PC-9 (cell line): ENCODE measurements at regions not wholly inside any gene's neighbourhood (a gene's known extent, or its start where the extent isn't known, plus 50 kb on each side); places are given as distances from the start of the nearest gene placed in this dataset.
"Not testable (repeated sequence)": the region's sequence is repeated elsewhere in the genome, so short reads cannot be mapped to it uniquely, and the experiment has no call there.

Source experiments
- BruUV-seq: library from RNA; stranded (reverse); fragments of 400-500 nt; replicated peaks from 2 replicates; lab custom pipeline; 2021; lab: Mats Ljungman, UMichigan
- CTCF ChIA-PET: fragments of 300-600 bp; sonication (Branson Sonifier 250); formaldehyde crosslinking; loops from one replicate; lab custom pipeline; 2022; ENCODE audit warnings: antibody characterized with exemption; lab: Charles Lee
- POLR2A ChIA-PET: fragments of 300-600 bp; sonication (Branson Sonifier 250); formaldehyde crosslinking; loops from one replicate; lab custom pipeline; 2022; ENCODE audit warnings: antibody characterized with exemption; ENCODE audit not compliant: unreplicated experiment; lab: Charles Lee
- DNase-seq, 2 experiments: peaks; one replicate each; pipeline versions ENCODE4 v3.0.0 to v3.0.0-alpha.2; 2015 to 2022; ENCODE audit warnings: mixed read lengths in 1 of 2
- H2AFZ ChIP-seq: fragments of 200-600 bp; sonication (generic); 2 replicates; pipeline ENCODE4 v1.8.1; 2017; ENCODE audit warnings: antibody characterized with exemption
- H3F3A ChIP-seq: fragments of 200-600 bp; sonication (generic); 2 replicates; pipeline ENCODE4 v1.8.1; 2017; ENCODE audit warnings: antibody characterized with exemption, mild to moderate bottlenecking, low read depth; ENCODE audit not compliant: insufficient read depth
- H3K27ac ChIP-seq: fragments of 200-600 bp; sonication (generic); 2 replicates; pipeline ENCODE4 v1.6.1; 2016; ENCODE audit warnings: mixed run types
- H3K27me3 ChIP-seq: fragments of 200-600 bp; sonication (generic); 2 replicates; pipeline ENCODE4 v1.6.1; 2016; ENCODE audit warnings: low read depth, mixed run types; ENCODE audit not compliant: insufficient read depth
- H3K36me3 ChIP-seq: fragments of 200-600 bp; sonication (generic); 2 replicates; pipeline ENCODE4 v1.6.1; 2016; ENCODE audit warnings: low read depth, mixed run types
- H3K4me1 ChIP-seq: fragments of 200-600 bp; sonication (generic); replicated peaks from 2 replicates; pipeline ENCODE4 v1.6.1; 2016; ENCODE audit warnings: mixed run types; ENCODE audit not compliant: insufficient read depth
- H3K4me2 ChIP-seq: fragments of 200-600 bp; sonication (generic); 2 replicates; pipeline ENCODE4 v1.6.1; 2017; ENCODE audit warnings: mixed run types
- H3K4me3 ChIP-seq: fragments of 200-600 bp; sonication (generic); 2 replicates; pipeline ENCODE4 v1.6.1; 2016; ENCODE audit warnings: mixed run types
- H3K79me2 ChIP-seq: fragments of 200-600 bp; sonication (generic); 2 replicates; pipeline ENCODE4 v1.6.1; 2017; ENCODE audit warnings: low read depth, mixed run types
- H3K9me2 ChIP-seq: fragments of 200-600 bp; sonication (generic); 2 replicates; pipeline ENCODE4 v1.8.1; 2017; ENCODE audit warnings: mild to moderate bottlenecking; ENCODE audit not compliant: insufficient read depth
- H3K9me3 ChIP-seq: fragments of 200-600 bp; sonication (generic); 2 replicates; pipeline ENCODE4 v1.8.1; 2016; ENCODE audit warnings: low read depth; ENCODE audit not compliant: insufficient read depth
- H4K20me1 ChIP-seq: fragments of 200-600 bp; sonication (generic); 2 replicates; pipeline ENCODE4 v1.8.1; 2017; ENCODE audit not compliant: insufficient read depth
- EZH2 ChIP-seq: fragments of 200-600 bp; sonication (generic); IDR thresholded peaks from 2 replicates; pipeline ENCODE4 v1.8.0; 2017; ENCODE audit warnings: antibody characterized with exemption, low read depth
- intact Hi-C: fragments of 100-400 bp; cut with micrococcal nuclease; formaldehyde crosslinking; loops from one replicate; pipeline ENCODE4 v1.10.0; 2022; ENCODE audit not compliant: unreplicated experiment
- TF ChIP-seq, protein P1 (sequence below): fragments of 200-600 bp; sonication (generic); conservative IDR thresholded peaks from 2 replicates; pipeline ENCODE4 v1.6.1; 2017; ENCODE audit warnings: mixed run types, antibody characterized with exemption, mild to moderate bottlenecking, moderate library complexity

DNA sequence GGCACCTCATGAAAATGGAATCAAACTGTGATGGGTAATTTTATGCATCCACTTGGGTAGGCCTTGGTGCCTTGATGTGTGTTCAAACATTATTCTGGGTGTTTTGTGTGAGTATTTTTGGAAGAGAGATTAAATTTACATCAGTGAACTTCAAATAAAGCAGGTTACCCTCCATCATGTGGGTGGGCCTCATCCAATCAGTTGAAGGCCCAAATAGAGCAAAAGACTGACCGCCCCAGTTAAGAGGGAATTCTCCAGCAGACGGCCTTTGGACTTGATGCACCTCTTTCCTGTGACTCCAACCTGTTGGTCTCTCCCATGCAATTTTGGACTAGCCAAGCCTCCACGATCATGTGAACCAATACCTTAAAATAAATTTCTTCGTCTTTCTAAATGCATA, 97.7 kb upstream of the DPP6 start:
- no TSS peak for BruUV-seq
- intact Hi-C loops: no loop called here
- H3K9me3 ChIP-seq: no peaks in the 10 kb centered on the region
- H3K4me1 ChIP-seq: no peaks in the 10 kb centered on the region
- H3K9me2 ChIP-seq: no peaks in the 10 kb centered on the region
- H3K4me3 ChIP-seq: no peak overlapping the region
- TF ChIP-seq EZH2: no peak
- TF ChIP-seq, protein P1, sequence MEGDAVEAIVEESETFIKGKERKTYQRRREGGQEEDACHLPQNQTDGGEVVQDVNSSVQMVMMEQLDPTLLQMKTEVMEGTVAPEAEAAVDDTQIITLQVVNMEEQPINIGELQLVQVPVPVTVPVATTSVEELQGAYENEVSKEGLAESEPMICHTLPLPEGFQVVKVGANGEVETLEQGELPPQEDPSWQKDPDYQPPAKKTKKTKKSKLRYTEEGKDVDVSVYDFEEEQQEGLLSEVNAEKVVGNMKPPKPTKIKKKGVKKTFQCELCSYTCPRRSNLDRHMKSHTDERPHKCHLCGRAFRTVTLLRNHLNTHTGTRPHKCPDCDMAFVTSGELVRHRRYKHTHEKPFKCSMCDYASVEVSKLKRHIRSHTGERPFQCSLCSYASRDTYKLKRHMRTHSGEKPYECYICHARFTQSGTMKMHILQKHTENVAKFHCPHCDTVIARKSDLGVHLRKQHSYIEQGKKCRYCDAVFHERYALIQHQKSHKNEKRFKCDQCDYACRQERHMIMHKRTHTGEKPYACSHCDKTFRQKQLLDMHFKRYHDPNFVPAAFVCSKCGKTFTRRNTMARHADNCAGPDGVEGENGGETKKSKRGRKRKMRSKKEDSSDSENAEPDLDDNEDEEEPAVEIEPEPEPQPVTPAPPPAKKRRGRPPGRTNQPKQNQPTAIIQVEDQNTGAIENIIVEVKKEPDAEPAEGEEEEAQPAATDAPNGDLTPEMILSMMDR: no peak
- H3K79me2 ChIP-seq: no peaks in the 10 kb centered on the region
- H3K27ac ChIP-seq: no peak overlapping the region
- DNase-seq: no peak
- H4K20me1 ChIP-seq: no peaks in the 10 kb centered on the region
- H3F3A ChIP-seq: no peaks in the 10 kb centered on the region
- peaks cover 82% of the 10 kb centered on the region for H3K27me3 ChIP-seq
- H3K36me3 ChIP-seq: no peaks in the 10 kb centered on the region
- no peak overlapping the region for H3K4me2 ChIP-seq
- POLR2A ChIA-PET: no interaction called here
- H2AFZ ChIP-seq: no peak overlapping the region
- CTCF ChIA-PET: no interaction called here

DNA sequence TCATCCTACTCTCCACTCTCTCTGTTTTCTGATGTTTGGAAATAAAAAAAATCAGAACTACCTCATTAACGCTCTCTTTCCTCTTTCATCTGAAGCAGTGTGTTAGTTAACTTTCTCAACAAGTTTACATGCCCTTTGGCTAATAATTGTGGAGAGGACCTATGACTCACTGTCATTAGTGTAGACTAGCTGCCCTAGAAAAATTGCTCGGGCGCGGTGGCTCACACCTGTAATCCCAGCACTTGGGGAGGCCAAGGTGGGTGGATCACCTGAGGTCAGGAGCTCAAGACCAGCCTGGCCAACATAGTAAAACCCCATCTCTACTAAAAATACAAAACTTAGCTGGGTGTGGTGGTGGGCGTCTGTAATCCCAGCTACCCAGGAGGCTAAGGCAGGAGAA, 94.5 kb upstream of the DPP6 start:
- H3K4me2 ChIP-seq, intact Hi-C loops, H4K20me1 ChIP-seq, CTCF ChIA-PET, H3K4me3 ChIP-seq, DNase-seq, H3K4me1 ChIP-seq, H3K27ac ChIP-seq, H3K36me3 ChIP-seq, H3F3A ChIP-seq, H3K9me2 ChIP-seq, H3K9me3 ChIP-seq, POLR2A ChIA-PET, H3K79me2 ChIP-seq, H2AFZ ChIP-seq, BruUV-seq: not testable (repeated sequence)
- H3K27me3 ChIP-seq: peaks cover 60% of the 10 kb centered on the region

DNA sequence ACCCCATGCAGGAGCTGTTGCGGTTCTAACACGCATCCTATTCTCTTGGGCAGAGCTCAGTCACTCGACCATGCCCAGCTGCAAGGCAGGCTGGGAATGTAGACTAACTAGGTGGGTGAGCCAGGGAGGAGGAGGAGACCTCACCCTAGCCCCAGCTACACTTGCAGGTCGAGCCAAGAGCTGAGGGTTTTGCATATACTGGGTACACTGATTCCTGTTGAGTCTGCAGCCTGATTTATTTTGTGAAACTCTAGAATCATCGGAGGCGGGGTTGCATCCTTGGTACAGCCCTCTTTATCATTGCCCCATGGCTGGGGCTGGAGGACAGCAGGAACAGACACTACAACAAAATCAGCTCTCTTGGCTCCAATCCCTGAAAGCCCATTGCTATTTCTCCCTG, 93.8 kb upstream of the DPP6 start:
- H4K20me1 ChIP-seq, BruUV-seq, CTCF ChIA-PET: not testable (repeated sequence)

DNA sequence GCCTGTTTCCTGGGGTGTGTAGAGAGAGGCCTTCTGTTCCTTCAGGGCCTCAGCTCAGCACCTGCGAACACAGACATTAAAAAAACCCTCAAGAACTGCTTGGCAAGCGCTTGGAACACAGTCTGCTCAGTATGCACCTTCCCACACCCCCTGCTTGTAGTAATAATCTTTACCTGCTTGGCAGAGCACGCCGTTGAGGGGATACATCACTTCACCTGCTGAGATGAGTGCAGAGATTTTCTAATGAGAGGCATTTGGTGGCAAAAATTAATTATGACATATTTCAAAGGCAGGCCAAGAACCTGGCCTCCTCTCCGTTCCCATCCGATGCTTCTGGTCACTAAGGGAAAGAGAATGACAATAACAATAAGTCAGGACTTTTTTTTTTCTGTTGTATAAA, 93.4 kb upstream of the DPP6 start:
- H3K9me2 ChIP-seq, H3K36me3 ChIP-seq, POLR2A ChIA-PET, intact Hi-C loops, H3K4me2 ChIP-seq, H3K79me2 ChIP-seq, H3K4me3 ChIP-seq, H2AFZ ChIP-seq, CTCF ChIA-PET, H4K20me1 ChIP-seq, H3K4me1 ChIP-seq, H3K9me3 ChIP-seq, H3K27ac ChIP-seq, H3F3A ChIP-seq, BruUV-seq, DNase-seq: not testable (repeated sequence)
- peaks cover 54% of the 10 kb centered on the region for H3K27me3 ChIP-seq

More for the DNA sequence above, 93.8 kb upstream of the DPP6 start:
- H3K27ac ChIP-seq, H3K4me1 ChIP-seq, H3K36me3 ChIP-seq, H3K9me2 ChIP-seq, H3K4me3 ChIP-seq, H3F3A ChIP-seq, DNase-seq, intact Hi-C loops, H3K79me2 ChIP-seq, H2AFZ ChIP-seq, H3K4me2 ChIP-seq, H3K9me3 ChIP-seq, POLR2A ChIA-PET: not testable (repeated sequence)
- H3K27me3 ChIP-seq: peaks cover 54% of the 10 kb centered on the region

DNA sequence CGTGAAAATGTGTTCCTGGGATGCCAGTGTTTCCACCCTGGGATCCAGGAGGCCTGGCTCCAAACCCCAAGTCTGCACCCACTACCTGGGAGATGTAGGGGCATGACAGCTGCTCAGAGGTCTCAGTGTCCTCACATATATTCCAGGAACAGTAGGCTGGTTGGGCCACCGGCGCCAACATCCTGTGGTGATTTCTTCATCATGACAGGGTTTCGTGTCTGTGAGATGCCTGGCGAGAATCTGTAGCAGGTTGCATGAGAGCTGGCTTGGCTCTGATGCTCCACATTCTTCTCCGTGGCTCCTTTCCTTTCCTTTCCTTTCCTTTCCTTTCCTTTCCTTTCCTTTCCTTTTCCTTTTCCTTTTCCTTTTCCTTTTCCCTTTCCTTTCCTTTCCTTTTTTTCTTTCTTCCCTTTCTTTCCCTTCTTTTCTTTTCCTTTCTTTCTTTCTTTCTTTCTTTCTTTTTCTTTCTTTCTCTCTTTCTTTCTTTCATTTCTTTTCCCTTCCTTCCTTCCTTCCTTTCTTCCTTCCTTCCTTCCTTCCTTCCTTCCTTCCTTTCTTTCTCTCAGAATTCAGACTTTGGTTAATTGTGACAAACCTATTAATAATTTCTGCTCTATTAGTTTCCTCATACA, 87.6 kb upstream of the DPP6 start:
- H3K9me3 ChIP-seq, H3K4me1 ChIP-seq, H2AFZ ChIP-seq, H3F3A ChIP-seq, H3K36me3 ChIP-seq, H3K4me2 ChIP-seq, intact Hi-C loops, H3K27ac ChIP-seq, H3K9me2 ChIP-seq, CTCF ChIA-PET, H4K20me1 ChIP-seq, H3K79me2 ChIP-seq, BruUV-seq, H3K4me3 ChIP-seq, POLR2A ChIA-PET, DNase-seq: not testable (repeated sequence)
- H3K27me3 ChIP-seq: peaks cover 21% of the 10 kb centered on the region

DNA sequence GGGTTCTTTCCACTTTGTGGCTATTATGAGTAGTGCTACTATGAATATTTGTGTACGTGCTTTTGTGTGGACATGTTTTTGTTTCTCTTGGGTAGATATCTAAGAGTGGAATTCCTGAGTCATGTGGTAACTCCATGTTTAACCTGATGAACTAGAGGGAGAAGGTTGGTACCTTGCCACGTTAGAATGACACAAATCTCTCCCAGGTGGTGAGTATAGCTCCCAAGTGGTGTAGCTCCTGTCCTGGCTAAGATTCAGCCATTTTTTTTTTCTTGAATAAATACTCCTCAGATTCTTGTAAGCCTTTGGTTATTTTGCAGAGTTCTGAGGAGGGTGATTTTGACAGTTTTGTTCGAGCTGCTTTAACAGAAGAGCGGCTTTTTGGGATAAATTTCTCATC, 83.2 kb upstream of the DPP6 start:
- peaks cover 18% of the 10 kb centered on the region for H3K27me3 ChIP-seq
- H3K4me1 ChIP-seq, H3K9me3 ChIP-seq, H3F3A ChIP-seq, DNase-seq, H2AFZ ChIP-seq, H4K20me1 ChIP-seq, H3K4me2 ChIP-seq, BruUV-seq, intact Hi-C loops, H3K36me3 ChIP-seq, H3K79me2 ChIP-seq, H3K27ac ChIP-seq, H3K9me2 ChIP-seq, POLR2A ChIA-PET, CTCF ChIA-PET, H3K4me3 ChIP-seq: not testable (repeated sequence)

DNA sequence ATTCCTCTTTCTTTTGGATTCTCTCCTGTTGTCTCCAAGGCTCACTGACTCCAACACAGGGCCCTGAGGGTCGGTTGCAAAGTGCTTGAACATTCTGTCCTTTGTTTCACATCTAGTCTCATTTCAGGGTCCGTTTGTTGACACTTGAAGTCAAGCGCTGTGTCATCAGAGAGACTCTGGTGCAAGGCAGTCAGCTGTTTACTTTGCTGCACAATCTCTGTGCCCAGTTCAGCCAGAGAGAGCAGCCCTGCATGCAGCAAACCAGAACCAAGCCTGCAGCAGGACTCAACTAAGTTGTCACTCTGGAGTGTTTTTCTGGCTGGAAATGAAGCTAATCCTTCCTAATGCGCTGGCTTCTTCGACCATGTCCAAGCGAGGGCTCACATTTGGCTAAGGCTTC, 77.6 kb upstream of the DPP6 start:
- POLR2A ChIA-PET, H3F3A ChIP-seq, H2AFZ ChIP-seq, H3K79me2 ChIP-seq, DNase-seq, BruUV-seq, H3K4me3 ChIP-seq, H3K9me3 ChIP-seq, CTCF ChIA-PET, intact Hi-C loops, H3K27ac ChIP-seq, H4K20me1 ChIP-seq, H3K4me1 ChIP-seq, H3K36me3 ChIP-seq, H3K9me2 ChIP-seq, H3K4me2 ChIP-seq: not testable (repeated sequence)
- peaks cover 22% of the 10 kb centered on the region for H3K27me3 ChIP-seq
